Sigmoid colon (tissue), 4 donors: ENCODE measurements at regions not wholly inside any gene's neighbourhood (a gene's known extent, or its start where the extent isn't known, plus 50 kb on each side); places are given as distances from the start of the nearest gene placed in this dataset.

Source experiments
- POLR2A ChIP-seq, 2 donors: fragments of 450-650 bp; IDR thresholded peaks; one replicate each; pipeline ENCODE4 v1.6.1; 2016; ENCODE audit warnings: antibody characterized with exemption in 2 of 2, mild to moderate bottlenecking in 2 of 2, moderate library complexity in 2 of 2
- POLR2AphosphoS5 ChIP-seq, 4 donors: sonication (generic); formaldehyde crosslinking; IDR thresholded peaks; one replicate each; pipeline ENCODE4 v1.6.1; 2017; ENCODE audit warnings: antibody characterized with exemption in 4 of 4
- TF ChIP-seq, protein P1 (sequence below), 4 experiments: fragments of 450-650 bp in 3 of 4; fragments of 200-600 bp in 1 of 4; IDR thresholded peaks; one replicate each; pipeline ENCODE4 v1.5.1; 2016 to 2019; ENCODE audit warnings: antibody characterized with exemption in 4 of 4, mild to moderate bottlenecking in 3 of 4, moderate library complexity in 2 of 4

DNA sequence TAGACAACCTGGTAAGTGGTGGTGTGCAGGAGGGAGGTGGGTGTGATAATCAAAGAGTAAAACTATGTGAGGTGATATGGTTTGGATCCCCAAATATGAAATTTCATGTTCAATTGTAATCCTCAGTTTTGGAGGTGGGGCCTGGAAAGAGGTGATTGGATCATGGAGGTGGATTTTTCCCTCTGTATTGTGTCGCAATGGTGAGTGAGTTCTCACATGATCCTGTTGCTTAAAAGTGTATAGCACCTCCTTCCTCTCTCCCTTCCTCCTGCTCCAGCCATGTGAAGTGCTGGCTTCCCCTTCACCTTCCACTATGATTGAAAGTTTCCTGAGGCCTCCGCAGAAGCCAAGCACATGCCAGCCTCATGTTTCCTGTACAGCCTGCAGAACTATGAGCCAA lies 270.2 kb upstream of the FOXG1 start:
- TF ChIP-seq, protein P1, sequence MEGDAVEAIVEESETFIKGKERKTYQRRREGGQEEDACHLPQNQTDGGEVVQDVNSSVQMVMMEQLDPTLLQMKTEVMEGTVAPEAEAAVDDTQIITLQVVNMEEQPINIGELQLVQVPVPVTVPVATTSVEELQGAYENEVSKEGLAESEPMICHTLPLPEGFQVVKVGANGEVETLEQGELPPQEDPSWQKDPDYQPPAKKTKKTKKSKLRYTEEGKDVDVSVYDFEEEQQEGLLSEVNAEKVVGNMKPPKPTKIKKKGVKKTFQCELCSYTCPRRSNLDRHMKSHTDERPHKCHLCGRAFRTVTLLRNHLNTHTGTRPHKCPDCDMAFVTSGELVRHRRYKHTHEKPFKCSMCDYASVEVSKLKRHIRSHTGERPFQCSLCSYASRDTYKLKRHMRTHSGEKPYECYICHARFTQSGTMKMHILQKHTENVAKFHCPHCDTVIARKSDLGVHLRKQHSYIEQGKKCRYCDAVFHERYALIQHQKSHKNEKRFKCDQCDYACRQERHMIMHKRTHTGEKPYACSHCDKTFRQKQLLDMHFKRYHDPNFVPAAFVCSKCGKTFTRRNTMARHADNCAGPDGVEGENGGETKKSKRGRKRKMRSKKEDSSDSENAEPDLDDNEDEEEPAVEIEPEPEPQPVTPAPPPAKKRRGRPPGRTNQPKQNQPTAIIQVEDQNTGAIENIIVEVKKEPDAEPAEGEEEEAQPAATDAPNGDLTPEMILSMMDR (IDR thresholded peaks at IDR 0.05) = no peak
- TF ChIP-seq POLR2AphosphoS5 (IDR thresholded peaks at IDR 0.05) (no peak), POLR2A (IDR thresholded peaks at IDR 0.05) (no peak)
